ENCODE measurements at regions not wholly inside any gene's neighbourhood (a gene's known extent, or its start where the extent isn't known, plus 50 kb on each side); places are given as distances from the start of the nearest gene placed in this dataset.

GRCh38 chr7:25314731-25315267, 86.5 kb upstream of the NPVF start:
- no peak for DNase-seq

DNA sequence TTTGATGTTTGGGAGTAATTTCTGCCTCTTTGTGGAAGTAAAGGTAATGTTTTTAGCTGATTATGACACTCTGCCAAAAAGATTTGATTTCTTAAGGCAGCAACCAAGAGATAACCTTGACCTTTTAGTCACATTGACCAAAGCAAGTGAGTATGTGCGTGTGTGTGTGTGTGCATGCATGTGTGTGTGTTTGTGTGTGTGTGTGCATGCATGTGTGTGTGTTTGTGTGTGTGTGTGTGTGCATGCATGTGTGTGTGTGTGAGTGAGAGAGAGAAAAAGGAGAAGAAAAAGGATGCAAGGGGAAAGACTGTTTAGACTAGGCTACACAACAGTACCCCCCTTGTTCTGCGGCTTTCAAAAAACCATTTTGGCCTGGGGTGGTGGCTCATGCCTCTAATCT, 88.1 kb upstream of the NPVF start:
- no peak for DNase-seq

GRCh38 chr7:25318047-25318446, 89.8 kb upstream of the NPVF start:
- no peak for DNase-seq

DNA sequence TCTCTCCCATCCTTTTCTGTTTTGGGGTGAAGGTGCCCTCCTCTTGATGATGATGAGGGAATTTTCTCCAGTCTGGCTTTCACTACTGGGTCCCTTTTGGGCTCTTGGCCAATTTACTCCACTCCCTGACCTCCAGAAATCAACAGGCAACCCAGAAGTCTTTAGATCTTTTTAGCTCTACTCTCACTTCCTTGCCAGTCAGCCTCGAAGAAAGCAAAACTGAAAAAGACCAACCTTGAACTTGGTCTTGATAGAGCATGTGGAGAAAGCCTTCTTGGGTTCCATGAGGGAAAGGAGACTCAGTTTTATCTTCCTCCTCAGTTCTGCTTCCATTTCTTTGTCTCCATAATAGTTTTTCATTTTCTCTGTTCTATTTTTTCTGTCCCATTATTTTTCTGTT, 91.4 kb upstream of the NPVF start:
- DNase-seq: no peak

GRCh38 chr7:25320791-25321190, 92.5 kb upstream of the NPVF start:
- no peak for DNase-seq

DNA sequence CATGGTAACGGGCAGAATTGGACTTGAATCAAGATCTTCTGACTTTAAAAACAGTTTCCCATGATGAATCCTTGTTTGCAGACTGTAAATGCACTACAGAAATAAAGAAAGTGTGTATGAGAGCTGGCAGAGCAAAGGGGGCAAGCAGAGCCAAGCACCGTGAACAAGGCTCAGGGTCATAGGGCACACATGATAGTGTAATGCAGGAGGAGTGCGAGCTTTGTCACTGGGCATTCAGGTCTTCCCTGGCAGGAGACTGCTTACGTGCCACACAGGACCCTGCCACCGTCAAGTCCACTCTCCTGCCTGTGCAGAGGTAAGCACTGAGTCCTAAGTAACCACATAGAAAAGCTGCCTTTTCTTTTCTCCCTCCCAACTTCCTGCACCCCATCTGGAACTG, 93.1 kb upstream of the NPVF start:
- no peak for DNase-seq

DNA sequence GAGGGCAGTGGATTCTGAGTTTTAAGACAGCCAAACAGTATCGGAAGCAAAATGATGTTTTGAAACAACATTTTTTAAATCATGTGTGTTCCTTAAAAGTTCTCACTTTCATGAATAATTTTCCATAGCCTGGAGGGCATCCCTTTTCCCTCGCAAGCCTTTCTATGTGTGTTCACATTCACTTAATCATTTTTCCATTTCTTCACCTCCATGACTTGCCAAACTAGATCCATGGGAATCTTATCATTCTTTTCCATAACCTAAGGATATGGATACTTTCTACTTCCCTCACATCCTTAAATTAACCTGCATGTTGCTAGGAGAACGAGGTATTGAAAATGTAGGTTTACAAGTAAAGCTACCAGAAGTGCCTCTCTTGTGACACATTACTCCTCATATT, 94.2 kb upstream of the NPVF start:
- DNase-seq: no peak

- no peak for DNase-seq
These were observed 97.0 kb upstream of the NPVF start for GRCh38 chr7:25325186-25325757.

- no peak for DNase-seq
These were observed 98.3 kb upstream of the NPVF start for GRCh38 chr7:25326501-25327156.

- no peak for DNase-seq
These were observed 101.5 kb upstream of the NPVF start for GRCh38 chr7:25329815-25330214.

DNA sequence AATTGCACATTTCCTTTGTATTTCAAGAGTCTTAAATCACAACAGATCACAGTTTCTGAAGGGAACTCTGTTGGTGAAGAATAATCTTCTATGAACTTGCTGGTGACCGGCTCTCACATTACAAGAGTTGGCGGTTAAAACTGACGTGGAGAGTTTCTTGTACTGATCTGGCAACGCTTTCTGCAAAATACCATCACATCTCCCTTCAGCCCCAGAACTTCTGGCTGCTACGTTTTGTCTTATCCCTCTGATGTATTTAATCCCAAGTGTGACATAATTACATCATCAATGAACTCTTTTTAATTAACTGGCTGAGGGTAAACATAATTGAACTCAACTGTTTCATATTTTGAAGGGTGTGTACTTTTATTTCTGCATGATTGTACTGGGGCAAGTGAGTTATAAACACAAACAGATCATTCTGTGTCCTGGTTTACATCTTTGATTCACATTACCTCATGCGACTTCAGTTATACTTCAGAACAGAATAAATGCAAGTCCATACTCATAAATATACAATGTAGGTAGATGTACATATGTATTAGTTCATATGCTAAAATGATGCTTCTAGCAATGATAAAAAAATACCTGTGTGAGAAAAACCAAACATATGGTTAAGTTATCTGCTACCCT, 105.1 kb upstream of the NPVF start:
- DNase-seq: no peak

DNA sequence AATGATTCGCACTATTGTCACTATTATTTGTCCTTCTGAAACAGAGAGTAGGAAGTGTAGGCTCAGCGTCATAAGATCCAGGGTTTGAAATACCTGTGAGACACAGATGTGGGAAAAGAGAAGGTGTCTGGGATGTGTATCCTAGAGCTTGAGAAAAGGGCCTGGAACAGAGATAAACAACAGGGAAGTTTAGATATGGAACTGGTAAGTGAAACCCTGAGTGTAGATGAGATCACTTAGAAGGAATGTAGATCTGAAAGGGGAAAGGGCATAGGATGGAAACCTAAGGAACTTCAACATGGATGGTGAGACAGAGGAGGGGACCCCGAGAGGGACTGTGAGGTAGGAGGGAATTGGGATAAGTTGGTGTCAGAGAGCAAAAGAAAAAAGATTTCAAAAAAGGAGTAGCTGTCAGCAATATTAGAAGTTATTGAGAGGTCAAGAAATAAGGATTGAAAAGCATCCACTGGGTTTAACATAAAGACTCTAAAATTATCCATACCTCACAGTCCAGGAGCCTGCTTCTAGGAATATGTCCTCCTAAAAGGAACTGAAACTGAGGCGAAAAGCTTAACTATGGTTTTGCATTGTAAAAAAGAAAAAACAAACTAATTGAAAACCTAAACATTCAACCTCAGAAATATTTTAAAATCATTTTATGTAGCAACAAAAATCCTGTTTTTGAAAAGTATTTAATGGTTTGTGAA, 119.2 kb upstream of the NPVF start:
- no peak for DNase-seq

- no peak for DNase-seq
These were observed 119.8 kb upstream of the NPVF start for GRCh38 chr7:25348104-25348503.

- no peak for DNase-seq
These were observed 121.2 kb upstream of the NPVF start for GRCh38 chr7:25349283-25350017.

DNA sequence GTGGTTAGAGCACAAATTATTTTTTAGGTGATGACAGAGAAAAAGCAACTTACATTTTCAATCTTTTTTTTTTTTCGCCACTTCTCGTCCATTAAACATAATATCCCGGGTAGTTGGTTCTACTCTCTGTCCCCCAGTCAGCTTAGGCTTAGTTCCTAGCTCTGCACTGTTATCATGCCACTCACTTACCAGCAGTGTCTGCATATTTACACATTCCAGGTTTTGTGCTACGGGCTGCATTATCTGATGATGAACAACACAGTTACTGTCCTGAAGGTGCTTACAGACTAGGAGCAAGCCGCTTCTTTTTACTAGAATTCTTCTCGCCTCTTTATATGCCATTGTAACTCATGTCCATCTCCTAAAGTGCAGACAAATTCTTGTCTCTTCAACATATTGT, 121.8 kb upstream of the NPVF start:
- DNase-seq: no peak

- no peak for DNase-seq
These were observed 123.5 kb upstream of the NPVF start for GRCh38 chr7:25351761-25352160.

- DNase-seq: no peak
These were observed 124.9 kb upstream of the NPVF start for GRCh38 chr7:25353196-25353595.

DNA sequence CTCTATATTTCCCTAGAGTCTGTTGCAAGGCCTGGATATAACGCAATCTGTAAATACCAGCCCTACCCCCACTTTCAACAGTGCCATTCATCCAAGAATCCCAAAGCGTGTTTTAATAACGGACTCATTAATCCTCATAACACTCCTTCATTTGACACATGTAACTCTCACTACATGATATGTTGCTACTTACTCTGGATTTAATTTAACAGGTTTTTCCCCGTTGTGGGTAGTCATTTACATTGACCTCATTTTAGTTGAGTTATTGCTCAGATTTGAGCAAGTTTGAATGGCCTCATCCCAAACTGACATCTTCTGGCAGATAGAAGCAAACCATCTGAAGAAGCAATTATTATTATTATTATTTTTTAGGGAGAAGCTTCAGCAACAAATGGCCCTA, 125.4 kb upstream of the NPVF start:
- no peak for DNase-seq

GRCh38 chr7:25356534-25357151, 128.4 kb upstream of the NPVF start:
- DNase-seq: no peak

GRCh38 chr7:25358926-25359325, 130.6 kb upstream of the NPVF start:
- no peak for DNase-seq

- peak in 1 of 2 donors; percentile 67 for DNase-seq
These were observed 131.3 kb upstream of the NPVF start for GRCh38 chr7:25359471-25360059.
